Right hindlimb (tissue), 1 donor: ENCODE measurements at regions not wholly inside any gene's neighbourhood (a gene's known extent, or its start where the extent isn't known, plus 50 kb on each side); places are given as distances from the start of the nearest gene placed in this dataset.

Experiments
- DNase-seq: peaks from one replicate; pipeline ENCODE4 v3.0.0-alpha.2; 2018

DNA sequence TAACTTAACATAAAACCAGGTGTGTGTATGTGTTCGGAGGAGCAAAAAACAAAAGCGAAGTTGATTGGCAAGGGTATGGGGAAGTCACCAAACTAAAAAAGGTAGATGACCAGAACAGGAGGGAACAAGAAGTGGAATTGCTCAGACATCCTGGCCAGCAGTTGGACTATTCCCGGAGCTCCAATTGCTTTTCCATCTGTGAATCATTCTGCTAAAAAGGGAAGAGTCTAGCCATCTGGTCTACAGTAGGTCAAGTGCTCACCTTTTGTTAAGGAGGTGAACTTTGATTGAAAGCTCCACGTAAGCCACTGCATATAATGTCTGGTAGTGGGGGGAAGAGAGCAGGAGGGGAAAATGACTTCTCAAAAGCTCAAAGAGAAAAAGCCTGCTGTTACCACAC, 50.0 kb upstream of the BET1 start:
- no peak for DNase-seq

DNA sequence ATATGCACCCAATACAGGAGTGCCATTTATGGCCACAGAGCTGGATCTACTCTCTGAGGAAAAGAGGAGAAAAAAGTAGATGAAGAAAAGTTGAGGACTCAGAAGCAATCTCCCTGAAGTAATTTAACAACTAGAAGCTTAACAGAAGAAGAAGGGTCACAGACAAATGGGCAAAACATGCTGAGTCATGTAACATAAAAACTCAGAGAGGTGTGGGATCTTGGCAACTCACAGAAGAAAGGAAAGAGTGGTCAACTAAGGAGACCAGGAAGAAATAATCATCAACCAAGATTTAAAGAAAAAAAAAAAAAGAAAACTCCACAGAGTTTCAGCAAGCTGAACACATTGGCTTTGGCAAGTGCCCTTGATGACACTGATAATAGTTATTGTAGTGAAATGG, 51.8 kb upstream of the BET1 start:
- DNase-seq = no peak

DNA sequence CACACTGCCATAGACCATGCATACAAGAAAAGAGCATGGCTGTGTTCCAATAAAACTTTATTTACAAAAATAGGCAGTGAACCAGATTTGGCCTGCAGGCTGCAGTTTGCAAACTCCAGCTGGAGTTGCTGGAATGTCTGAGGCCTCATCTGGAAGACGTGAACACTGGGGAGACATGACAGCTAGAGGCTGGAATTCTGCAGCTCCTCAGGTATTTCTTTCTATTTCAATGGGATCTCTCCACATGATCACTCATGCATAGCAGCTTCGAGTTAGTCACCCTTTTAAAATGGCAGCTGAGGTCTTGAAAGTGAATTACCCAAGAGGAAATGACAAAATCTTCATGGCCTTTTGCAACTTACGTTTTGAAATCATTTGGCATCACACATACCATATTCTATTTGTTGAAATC, 52.6 kb upstream of the BET1 start:
- DNase-seq = no peak

DNA sequence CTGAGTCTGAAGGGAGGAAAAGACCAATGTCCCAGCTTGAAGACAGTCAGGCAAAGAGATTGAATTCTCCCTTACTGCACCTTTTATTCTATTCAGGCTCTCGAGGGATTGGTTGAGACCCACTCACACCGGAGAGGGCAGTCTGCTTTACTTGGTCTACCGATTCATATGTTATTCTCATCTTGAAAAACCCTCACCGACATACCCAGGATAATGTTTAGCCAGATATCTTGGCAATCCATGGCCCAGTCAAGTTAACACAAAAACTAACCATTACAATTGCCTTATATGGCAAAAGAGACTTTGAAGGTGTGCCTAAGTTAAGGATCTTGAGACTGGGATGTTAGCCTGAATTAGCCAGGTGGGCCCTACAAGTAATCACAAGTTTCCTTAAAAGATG, 53.8 kb upstream of the BET1 start:
- DNase-seq = no peak

DNA sequence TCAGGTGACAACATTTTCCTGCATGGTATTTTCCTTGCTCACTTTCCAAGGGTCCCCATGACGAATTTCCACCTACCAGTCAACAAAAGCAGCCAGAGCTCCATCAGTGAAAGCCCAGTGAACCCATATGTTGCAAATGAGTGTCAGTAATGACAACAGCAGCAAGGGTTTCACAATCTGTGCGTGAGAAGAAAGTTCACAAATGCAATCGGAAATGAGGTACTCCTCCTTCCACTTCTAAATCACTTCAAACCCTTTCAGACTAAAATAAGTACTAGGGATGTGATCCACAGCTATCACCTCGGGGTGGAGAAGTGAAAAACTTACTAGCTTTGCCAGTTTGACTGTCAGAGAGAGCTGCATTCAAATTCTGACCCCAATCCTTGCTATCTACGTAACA, 55.6 kb upstream of the BET1 start:
- DNase-seq = no peak

DNA sequence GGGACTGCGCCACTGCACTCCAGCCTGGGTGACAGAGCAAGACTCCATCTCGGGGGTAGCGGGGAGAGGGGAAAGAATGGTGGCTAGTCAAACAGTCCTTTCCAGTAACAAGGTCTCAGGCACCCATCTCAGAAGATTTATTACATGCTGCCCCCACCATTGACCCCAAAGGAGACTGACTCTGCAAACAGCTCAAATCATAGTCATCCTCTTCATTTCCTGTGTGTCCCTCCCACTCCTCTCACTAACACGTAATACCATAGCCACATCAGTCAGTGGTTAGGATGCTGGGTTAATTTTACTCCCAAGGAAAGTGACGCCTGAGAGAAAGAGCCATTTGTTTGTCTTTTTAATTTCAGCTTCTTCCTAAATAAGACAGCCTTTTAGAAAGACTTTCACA, 56.6 kb upstream of the BET1 start:
- no peak for DNase-seq

DNA sequence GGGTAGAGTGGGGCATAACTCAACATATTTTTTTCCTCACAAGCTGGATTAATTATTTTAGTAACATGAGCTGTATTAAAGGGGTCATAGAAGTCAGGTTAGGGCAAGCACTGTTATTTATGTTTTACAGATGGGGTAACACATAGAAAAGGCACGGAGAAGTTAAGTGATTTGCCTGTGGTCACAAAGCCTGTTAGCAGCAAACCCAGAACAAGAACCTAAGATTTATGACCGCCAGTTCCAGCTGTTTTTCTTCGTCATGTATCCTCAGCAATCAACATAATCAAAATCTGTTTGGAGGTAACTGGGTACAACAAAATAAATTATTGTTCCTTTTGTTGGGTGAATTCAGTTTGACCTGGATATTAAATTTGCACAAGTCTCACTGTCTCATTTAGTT, 57.2 kb upstream of the BET1 start:
- no peak for DNase-seq

DNA sequence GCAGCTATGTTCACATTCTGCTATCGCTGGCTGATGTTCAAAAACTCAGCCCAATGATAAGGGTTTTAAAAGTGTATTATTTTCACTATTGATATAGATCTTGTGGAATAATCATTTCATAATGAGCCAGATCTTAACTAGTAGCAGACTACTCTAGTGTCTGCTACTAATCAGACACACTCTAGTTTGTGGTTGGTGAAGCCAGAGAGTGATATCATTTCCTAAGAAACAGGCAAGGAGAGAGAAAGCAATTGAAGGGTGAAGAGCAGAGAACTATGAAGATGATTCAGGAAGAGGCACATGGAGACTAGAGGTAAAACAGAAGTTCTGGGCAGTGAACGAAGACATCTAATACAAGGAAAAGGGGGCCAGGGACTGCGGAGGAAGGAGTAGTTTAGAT, 58.2 kb upstream of the BET1 start:
- DNase-seq = no peak

DNA sequence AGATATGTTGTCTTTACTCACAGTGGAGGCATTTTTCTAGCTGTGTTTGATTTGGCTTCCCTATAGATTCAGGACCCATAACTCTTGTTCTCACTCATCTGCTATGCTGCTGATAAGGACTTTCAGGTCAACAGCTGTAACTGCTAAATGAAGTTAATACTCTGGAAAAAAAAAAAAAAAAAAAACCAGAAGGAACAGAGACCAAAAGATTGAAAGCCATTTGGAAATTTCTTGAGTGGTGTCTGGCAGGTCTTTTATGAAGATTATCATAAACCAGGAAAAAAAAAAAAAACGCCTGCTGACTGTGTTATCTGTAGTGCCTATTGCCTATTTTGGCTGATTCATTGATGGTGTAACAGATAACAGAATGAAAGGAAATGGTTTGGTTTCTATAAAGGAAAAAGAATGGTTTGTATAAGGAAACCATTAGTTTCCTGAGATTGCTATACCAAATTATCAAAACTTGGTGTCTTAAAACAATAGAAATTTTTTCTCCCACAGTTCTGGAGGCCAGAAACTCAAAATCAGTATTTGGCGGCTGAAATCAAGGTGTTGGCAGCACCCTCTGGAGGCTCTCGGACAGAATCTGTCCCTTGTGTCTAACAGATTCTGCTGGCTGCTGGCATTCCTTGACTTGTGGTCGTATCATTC, 60.5 kb upstream of the BET1 start:
- no peak for DNase-seq

DNA sequence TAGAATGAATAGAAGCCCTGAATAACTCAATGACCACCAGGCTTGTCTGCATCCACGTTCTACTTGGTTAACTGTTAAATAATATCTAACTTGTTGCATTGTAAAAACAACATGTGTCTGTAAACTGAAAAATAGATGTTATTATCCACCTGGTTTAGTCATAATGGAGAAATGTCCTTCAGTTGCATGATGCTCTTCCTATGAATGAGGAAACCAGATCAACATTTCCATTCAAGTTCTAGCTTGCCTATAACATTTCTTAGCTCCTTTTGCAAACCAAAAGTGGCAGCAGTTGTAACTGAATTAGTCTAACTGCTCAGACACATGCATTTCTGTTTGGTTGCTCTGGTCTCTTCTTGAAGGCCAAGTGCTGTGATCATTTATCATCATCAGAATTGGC, 62.9 kb upstream of the BET1 start:
- no peak for DNase-seq

DNA sequence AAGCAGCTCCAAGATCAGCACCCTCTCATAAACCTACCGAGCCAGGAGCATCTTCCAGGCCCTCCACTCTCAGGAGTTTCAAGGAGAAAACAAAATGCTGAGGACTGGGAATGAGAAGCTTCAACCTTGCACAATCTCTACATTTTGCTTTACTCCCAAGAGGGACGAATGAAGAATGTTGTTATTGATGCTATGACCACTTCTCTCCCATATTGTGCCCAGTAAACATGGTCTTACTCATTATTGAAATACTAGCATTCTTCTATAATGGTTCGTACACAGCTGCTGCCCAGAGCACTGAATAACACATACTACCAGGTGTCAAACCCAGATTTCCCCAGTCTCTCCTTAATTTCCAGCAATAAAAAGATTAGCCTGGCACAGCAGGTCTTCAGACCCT, 63.4 kb upstream of the BET1 start:
- DNase-seq = no peak

DNA sequence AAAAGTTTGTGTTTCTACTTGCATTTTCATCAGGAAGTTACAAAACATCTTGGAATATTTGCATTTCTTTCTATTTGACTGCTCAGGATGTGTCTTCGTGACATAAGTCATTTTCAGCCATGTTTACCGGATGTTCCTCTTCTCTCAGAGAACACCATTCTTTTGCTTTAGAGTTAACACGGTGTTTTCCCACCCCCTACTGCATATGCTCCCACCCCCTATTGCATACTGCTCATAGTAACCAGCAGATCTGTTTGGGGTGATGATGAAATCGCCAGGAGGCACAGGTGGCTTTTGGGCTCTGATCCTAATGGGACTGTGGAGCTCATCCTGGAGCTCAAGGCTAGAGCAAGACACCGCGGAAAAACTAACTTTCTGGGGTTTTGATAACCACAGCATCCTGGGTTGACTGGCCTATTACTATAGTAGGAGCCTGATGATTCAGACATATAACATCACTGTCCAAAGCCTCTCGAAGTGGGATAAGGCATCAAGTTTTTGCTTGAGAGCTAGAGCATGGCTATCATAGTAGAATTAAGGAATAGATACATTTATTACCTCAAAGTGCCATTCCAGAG, 65.1 kb upstream of the BET1 start:
- DNase-seq = no peak

DNA sequence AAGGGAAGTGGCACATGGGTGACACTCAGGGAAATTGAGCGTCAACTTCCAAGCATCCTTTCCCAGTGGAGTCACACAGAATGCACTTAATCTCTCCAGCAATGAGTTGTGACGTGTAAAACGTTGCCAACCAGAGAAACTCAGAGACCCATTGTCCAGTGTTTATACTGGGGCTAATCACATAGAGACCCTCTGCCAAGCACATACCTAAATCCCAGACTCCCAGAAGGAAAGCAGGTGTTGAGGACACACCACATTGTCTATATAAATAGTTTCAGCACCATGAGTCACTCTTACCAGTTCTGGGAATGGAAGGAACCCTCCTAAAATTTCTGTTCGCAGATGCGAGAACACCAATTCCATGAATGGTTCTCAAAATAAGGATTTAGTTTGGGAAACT, 76.4 kb upstream of the BET1 start:
- DNase-seq = no peak

DNA sequence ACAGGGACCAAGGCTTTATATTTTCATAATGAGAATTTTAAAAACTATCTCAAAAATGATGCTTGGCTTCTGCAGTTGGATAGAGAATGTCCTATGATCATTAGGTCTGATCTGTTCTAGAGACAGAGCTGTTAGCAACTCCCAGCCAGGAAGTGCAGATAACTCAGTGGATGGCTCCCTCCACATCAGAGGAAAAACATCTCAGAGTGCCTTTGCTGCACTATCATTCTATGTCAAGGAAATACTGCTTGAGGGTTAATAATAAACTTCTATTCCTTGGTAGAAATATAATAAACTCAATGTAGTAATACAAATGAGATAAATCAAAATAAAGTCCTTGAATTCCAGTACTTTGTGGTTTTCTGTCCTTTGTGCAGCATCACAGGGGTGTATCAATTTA, 78.0 kb upstream of the BET1 start:
- DNase-seq = no peak

DNA sequence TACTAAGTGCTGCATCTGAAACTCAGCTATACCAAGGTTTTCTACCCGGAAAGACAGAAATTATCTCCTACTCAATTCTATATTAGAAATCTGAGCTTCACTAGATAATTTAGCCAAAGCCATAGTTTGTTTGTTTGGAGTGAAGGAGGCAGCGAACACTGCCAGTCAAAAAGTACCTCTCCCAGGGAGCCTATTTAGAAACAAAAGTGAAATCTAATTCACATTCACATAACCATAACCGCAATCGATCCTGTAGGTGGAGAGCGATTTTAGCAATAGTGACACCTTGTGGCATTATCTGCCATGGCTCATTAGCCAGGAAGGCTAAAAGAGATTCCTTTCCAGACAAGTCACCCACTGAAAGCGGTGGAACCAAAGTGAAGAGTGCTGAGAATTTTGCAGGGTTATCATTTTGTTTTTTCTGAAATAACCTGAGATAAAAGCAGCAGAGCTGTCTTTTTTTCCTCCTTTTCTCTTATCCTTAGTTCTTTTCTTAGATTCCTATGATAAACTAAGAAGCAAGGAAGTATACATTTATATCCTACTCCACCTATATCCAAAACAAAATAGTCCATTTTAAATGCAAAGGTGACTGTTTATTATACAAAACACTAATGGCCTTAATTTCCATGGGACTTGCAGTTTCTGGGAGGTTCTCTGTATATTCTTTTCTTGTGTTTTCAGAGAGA, 83.7 kb upstream of the BET1 start:
- DNase-seq = peak; percentile 52

DNA sequence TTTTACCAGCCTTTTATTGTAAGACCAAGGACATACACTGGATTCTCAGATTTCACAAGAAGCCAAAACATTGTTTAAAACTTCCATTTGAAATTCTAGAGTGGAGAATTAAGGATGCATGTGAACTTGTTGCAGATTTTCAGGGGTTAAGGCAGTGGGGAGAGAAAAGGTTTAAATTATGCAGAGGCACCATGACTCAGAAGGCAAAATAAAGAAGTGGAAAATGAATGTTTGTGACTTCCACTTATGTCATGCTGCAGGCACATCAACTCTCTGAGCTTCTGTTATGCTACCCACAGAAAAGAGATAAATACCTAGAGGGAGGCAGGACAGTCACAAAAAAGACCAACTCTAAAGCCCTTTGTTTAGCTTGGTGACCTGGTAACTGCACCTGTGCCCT, 84.4 kb upstream of the BET1 start:
- no peak for DNase-seq

DNA sequence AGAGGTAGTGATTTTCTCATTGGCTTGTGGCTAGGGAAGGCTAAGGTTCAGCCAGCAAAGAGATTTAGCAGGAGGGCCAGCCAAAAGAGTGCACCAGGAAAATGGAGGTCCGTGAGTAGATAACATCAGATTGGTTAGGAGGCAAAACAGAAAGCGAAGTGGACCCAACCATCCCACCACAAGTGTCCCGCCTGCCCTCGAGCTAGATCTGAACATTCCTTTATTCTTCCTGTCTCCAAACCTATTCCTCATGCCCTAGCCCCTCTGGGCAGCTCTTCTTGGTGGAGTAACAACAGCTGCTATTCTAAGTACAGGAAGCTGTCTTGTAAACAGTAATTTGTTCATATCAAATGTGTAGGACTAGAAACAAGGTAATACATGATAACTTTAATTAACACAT, 85.7 kb upstream of the BET1 start:
- DNase-seq = no peak

DNA sequence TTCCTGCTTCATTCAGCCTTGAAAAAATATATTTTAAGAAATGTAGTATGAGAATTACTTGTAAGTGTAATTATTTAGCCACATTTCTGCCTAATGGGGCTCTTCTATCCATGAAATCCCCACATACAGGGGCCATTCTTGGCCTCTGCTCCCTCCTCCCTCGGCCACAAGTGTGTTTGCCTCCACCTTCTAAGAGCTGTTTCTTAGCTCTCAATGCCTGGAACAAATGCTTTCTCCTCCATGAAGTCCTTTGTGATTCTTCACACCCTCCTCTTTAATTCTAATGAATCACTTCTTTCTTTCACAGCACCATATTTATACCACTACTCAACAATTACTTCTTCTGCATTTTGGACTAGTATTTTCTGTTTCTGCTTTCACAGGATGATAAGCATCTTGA, 88.8 kb upstream of the BET1 start:
- DNase-seq = no peak

DNA sequence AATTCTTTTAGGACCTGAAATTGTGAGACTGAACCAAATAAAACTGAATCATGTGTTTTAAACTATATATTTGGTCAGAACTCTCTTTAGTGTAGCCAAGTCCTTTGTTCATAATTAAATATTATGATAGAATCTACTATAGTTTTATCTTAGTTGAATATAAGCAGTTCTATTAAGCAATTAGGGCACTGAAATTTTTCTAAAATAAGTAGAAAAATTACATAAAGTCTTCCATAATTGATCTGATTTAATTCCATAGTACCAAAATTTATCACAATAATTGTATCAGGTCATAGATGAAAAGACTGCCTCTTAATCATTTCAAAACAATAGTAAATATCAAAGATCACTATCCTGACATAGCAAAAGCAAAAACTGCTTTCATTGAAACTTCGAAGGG, 90.1 kb upstream of the BET1 start:
- DNase-seq = no peak

DNA sequence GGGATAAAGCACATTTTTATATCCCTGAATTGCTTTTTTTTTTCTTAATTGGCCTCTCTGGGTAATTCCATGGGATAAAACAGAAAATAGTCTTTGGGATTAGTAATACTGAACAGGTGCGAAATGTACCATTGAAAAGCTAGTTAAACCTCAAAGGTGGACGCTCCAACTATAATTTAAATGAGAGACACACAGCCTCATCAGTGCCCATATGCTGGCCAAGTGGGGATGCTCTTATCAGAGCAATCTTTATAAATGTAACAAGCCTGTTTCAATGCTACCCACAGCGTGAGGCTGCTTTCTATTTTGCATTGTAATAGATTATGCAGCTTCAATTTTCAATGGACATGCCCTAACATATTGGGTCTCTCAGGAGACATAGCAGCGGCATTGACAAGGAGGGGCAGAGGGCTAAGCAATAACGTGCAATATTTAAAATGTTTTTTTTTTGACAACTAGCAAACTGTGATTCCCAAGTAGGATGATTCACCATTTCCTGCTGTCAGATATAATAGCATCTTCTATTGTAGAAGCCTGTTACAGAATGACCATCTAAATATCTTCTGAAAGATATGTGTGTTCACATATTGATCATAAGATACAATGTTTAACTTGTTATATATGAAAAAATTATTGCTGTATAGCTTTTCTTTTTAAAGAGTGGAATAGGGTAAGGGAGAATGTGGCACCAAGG, 91.3 kb upstream of the BET1 start:
- DNase-seq = no peak

DNA sequence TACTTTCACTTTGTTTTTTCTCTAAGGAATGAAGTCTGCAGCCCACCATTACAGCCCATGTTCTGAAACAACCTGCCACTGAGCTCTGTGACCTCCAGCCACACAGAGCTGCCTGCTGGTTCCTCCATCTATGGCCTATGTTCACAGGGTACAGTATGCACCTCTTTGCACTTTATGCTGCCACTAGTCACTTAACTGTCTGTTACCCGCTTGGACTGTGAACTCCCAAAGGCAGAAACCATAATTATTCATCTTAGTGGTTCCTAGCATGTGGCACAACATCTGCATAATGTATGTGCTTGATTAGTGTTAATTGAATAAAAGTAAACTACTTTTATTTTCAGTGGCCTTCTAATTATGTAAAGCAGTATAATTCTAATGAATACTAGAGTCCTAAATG, 95.5 kb upstream of the BET1 start:
- DNase-seq = no peak

DNA sequence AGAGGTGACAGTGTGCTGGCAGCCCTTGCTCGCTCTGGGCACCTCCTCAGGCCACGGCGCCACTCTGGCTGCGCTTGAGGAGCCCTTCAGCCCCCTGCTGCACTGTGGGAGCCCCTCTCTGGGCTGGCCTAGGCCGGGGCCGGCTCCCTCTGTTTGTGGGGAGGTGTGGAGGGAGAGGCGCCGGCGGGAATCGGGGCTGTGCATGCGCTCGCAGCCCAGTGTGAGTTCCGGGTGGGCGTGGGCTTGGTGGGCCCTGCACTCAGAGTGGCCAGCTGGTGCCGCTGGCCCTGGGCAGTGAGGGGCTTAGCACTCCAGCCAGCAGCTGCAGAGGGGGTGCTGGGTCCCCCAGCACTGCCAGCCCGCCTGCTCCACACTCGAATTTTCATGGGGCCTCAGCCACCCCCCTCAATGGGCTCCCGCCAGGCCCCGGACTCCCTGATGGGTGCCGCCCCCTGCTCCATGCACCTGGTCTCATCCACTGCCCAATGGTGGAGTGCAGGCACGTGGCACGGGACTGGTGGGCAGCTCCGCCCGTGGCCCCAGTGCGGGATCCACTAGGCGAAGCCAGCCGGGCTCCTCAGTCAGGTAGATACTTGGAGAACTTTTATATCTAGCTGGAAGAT, 96.7 kb upstream of the BET1 start:
- no peak for DNase-seq

DNA sequence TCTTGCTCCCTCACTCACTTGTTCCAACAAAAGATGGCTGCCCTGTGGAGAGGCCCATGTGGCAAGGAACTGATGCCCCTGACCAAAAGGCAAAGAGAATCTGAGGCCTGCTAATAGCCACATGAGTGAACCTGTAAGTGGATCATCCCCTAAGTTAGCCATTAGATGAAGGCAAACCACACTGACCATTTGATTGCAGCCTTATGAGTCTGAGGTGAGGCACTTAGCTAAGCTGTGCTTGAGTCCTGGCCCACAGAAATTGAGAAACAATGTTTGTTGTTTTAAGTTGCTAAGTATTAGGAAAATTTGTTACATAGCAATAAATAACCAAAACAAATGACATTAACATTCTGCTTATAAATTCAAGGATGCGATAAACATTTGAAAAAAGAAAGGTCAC, 100.1 kb upstream of the BET1 start:
- no peak for DNase-seq

DNA sequence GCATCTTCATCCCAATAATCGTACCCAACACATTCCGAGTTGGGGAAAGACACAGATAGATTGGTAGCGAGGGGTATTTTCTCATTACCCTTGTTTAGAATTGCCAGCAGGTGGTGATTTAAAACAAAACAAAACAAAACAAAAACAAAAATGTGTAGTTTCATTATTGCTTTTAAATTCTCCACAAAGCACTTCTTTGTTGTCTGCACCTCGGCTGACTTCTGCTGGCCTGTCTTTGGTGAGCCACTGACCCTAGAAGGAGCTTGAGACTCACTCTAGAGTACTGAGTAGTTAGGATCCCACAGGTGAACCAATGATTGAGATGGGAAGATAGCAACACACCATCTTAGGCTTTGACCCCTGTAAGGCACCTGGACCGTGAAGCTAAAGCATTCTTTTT, 105.4 kb upstream of the BET1 start:
- no peak for DNase-seq
